Adipocyte (in vitro differentiated cells): ENCODE measurements at regions not wholly inside any gene's neighbourhood (a gene's known extent, or its start where the extent isn't known, plus 50 kb on each side); places are given as distances from the start of the nearest gene placed in this dataset.

Experiments
- DNase-seq: peaks from one replicate; pipeline ENCODE4 v3.0.0-alpha.2; 2015; ENCODE audit warnings: low read depth
- H3K27me3 ChIP-seq: replicated peaks from 2 replicates; pipeline ENCODE4 v1.7.0; 2013; ENCODE audit warnings: mild to moderate bottlenecking, low read length, moderate library complexity; ENCODE audit not compliant: control insufficient read depth, insufficient read depth
- H3K36me3 ChIP-seq: 2 replicates; pipeline ENCODE4 v1.7.0; 2013; ENCODE audit warnings: low read length, mild to moderate bottlenecking, moderate library complexity; ENCODE audit not compliant: control insufficient read depth, insufficient read depth, severe bottlenecking
- H3K4me1 ChIP-seq: 2 replicates; pipeline ENCODE4 v1.7.0; 2013; ENCODE audit warnings: mild to moderate bottlenecking, low read length, moderate library complexity; ENCODE audit not compliant: control insufficient read depth, insufficient read depth
- H3K4me3 ChIP-seq: 2 replicates; pipeline ENCODE4 v1.7.0; 2013; ENCODE audit warnings: mild to moderate bottlenecking, low read length, moderate library complexity
- H3K9ac ChIP-seq: 2 replicates; pipeline ENCODE4 v1.7.0; 2013; ENCODE audit warnings: mild to moderate bottlenecking, low read length, moderate library complexity
- H3K9me3 ChIP-seq: 2 replicates; pipeline ENCODE4 v1.7.0; 2013; ENCODE audit warnings: mild to moderate bottlenecking, low read length, moderate library complexity; ENCODE audit not compliant: control insufficient read depth

DNA sequence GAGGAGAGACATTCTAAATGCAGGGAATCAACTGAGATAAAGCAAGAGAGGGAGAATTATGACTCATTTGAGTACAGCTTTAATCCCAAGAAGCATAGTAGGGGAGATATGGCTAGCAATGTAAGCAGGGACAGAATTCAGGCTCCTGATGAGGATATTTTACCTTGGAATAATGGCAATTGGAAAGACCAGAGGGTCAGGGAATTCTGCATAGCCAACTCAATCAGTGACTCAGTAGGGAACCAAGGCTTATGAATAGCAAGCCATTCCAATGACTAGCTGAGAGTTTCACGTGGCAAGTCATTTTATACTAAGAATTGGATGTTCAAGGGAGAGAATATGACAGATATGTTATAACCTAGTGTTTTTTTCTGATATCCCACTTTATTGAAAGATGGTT is 563.8 kb upstream of the NETO1 start:
- no peaks in the 10 kb centered on the region for H3K36me3 ChIP-seq
- H3K4me1 ChIP-seq, result no peaks in the 10 kb centered on the region
- H3K9ac ChIP-seq, result no peak overlapping the region
- H3K4me3 ChIP-seq, result no peak overlapping the region
- H3K27me3 ChIP-seq, result no peaks in the 10 kb centered on the region
- peaks cover 8% of the 10 kb centered on the region for H3K9me3 ChIP-seq
- no peak for DNase-seq

DNA sequence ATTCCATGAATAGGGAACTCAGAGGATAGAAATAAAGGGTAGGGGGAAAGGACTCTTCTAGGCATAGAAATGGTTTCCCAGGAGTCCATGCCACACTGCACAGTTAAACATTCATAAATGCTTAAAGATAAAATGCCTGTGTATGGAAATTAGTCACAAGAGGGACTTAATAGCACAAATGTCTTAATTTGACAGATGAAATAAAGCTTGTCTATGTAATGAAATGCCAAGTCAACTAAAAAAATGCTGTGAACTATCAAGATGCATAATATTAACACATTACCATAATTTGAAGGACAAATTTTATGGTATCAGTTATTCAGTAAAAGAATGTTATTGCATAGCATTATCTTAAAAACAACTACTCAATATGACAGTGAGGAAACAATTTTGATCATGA is 553.2 kb upstream of the NETO1 start:
- Histone ChIP-seq H3K27me3 (no peaks in the 10 kb centered on the region), H3K36me3 (no peaks in the 10 kb centered on the region), H3K9me3 (no peaks in the 10 kb centered on the region), H3K4me1 (no peaks in the 10 kb centered on the region), H3K9ac (no peak overlapping the region), H3K4me3 (no peak overlapping the region)
- no peak for DNase-seq

DNA sequence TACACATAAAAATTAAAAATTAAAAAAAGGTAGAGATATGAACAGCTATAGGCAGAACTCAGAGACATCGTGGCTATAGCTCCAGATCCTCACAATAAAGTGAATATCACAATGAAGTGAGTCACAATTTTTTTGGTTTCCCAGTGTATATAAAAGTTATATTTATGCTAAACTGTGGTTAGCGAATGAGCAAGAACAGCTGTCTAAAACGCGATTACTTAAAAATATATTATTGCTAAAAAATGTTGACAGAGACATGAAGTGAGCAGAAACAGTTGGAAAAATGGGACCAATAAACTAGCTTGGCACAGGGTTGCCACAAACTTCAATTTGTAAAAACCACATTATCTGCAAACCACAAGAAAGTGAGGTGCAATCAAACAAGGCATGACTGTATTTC is 551.7 kb upstream of the NETO1 start:
- no peak for DNase-seq
- H3K4me1 ChIP-seq, result no peaks in the 10 kb centered on the region

DNA sequence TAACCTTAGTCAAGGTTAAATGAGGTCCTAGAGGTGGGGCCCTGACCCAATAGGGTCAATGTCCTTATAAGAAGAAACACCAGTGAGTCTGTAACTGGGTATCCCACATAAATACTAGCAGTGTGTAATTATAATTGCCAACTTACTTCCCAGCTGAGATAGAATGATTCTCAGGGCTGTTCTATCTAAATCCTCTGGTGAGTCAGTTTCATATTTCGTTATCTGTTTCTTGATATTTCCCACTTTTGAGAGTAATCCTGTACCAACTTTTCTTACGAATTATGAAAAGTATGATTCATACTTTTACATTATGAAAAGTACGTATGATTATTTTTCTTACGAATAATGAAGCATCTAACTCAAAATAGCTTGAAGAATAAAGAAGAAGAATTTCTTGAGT is 546.8 kb upstream of the NETO1 start:
- DNase-seq, result no peak
- Histone ChIP-seq H3K9ac (no peak overlapping the region), H3K4me1 (no peaks in the 10 kb centered on the region), H3K27me3 (no peaks in the 10 kb centered on the region), H3K36me3 (no peaks in the 10 kb centered on the region), H3K4me3 (no peak overlapping the region), H3K9me3 (no peaks in the 10 kb centered on the region)

More for the DNA sequence above, 551.7 kb upstream of the NETO1 start:
- H3K4me3 ChIP-seq, result no peak overlapping the region
- no peaks in the 10 kb centered on the region for H3K9me3 ChIP-seq
- H3K27me3 ChIP-seq, result no peaks in the 10 kb centered on the region
- H3K36me3 ChIP-seq, result no peaks in the 10 kb centered on the region
- H3K9ac ChIP-seq, result no peak overlapping the region

DNA sequence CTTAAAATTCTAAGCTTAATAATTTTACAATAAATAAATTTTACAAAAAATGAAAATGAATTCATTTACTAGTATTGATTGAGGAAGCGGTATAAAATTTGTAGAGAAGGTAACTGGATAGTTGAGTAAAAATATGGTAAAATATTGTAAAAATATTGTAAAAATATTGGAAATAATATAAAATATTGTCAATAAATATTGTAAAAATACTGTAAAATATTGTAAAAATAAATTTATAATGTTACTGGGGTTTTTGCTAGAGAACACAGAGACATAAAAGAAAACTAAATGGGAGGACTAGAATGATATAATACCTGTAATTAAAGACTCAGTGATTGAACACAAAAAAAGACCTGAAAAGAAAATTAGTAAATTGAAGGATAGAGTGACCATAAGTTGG is 546.3 kb upstream of the NETO1 start:
- no peaks in the 10 kb centered on the region for H3K36me3 ChIP-seq
- no peaks in the 10 kb centered on the region for H3K9me3 ChIP-seq
- H3K9ac ChIP-seq, result no peak overlapping the region
- H3K27me3 ChIP-seq, result no peaks in the 10 kb centered on the region
- DNase-seq, result no peak
- no peaks in the 10 kb centered on the region for H3K4me1 ChIP-seq
- H3K4me3 ChIP-seq, result no peak overlapping the region

DNA sequence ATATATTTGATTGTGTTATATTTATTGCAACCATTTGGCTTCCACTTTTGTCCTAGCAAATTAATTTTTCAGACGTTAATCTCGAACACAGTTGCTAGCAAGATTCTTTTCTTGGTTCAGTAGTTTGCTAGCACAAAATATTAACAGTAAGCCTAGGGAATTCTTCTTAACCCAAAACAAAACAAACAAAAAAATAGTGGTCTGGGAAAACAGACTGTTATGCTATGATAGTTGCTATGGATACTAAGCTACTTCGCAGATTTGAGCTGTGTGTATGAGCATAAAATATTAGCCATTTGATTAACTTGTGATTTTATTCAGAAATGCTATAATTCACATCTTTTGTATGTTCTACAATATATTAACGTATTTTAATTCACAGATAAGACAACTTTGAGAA is 541.5 kb upstream of the NETO1 start:
- Histone ChIP-seq H3K4me1 (no peaks in the 10 kb centered on the region), H3K27me3 (no peaks in the 10 kb centered on the region), H3K9me3 (no peaks in the 10 kb centered on the region), H3K36me3 (no peaks in the 10 kb centered on the region), H3K9ac (no peak overlapping the region), H3K4me3 (no peak overlapping the region)
- DNase-seq, result peak; percentile 16

DNA sequence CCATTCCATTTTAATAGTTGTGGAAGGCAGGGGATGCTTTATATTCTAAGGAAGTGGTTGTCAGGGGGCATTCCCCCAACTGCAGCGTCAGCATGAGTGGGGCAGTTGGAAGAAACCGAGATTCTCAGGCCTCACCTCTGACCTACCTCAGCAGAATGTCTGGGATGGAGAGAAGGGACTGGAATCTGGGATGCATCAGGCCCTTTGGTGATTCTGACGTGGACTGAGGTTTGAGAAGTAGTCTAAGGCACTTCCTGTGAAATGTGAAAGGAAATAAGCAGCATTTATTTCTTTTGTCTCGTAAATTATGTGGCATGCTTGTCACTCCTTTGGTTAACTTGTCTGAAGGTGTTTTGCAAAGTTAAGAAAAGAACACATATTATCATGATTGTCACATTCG is 540.7 kb upstream of the NETO1 start:
- Histone ChIP-seq H3K9ac (no peak overlapping the region), H3K36me3 (no peaks in the 10 kb centered on the region), H3K4me1 (no peaks in the 10 kb centered on the region), H3K4me3 (no peak overlapping the region), H3K27me3 (no peaks in the 10 kb centered on the region), H3K9me3 (no peaks in the 10 kb centered on the region)
- no peak for DNase-seq

DNA sequence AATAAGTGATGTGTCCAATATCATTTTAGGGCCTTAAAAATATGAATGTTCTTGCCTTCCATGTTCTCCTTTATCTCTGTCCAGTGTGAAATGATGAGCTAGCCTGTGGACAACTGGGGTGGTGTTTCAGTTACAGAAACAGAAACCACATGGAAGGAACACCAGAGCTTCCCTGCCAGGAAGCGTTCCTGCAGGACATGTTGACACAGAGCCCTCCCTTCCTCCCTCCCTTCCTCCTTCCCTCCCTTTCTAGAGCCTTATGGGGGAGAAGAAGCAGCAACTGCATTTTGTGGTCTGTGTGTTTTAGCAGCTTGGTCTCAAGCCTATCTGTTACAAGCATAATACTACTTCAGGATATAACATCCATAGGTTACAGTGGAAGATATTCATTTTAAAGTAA is 539.7 kb upstream of the NETO1 start:
- no peaks in the 10 kb centered on the region for H3K27me3 ChIP-seq
- H3K4me1 ChIP-seq, result no peaks in the 10 kb centered on the region
- no peaks in the 10 kb centered on the region for H3K9me3 ChIP-seq
- no peaks in the 10 kb centered on the region for H3K36me3 ChIP-seq
- no peak overlapping the region for H3K9ac ChIP-seq
- H3K4me3 ChIP-seq, result no peak overlapping the region
- peak; percentile 33 for DNase-seq

DNA sequence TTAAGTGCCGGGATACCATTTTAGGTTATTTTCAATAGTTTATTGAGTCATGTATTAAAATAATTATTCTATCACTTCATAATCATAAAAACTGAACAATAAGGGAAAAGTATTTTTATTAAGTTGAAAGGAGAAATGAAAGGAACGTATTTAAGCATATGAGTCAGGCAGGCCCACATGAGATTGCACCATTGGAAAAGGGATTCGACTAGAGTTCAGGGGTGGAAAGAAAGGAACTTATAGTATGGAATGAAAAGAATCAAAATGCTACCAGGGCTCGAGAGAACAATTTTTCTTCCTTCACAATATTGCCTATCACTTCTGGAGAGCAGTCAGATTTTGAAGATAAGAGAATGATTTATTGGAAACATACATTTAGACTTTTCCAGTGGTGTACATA is 516.5 kb upstream of the NETO1 start:
- no peaks in the 10 kb centered on the region for H3K4me1 ChIP-seq
- no peaks in the 10 kb centered on the region for H3K36me3 ChIP-seq
- no peaks in the 10 kb centered on the region for H3K27me3 ChIP-seq
- H3K9ac ChIP-seq, result no peak overlapping the region
- H3K9me3 ChIP-seq, result no peaks in the 10 kb centered on the region
- DNase-seq, result no peak
- H3K4me3 ChIP-seq, result no peak overlapping the region

DNA sequence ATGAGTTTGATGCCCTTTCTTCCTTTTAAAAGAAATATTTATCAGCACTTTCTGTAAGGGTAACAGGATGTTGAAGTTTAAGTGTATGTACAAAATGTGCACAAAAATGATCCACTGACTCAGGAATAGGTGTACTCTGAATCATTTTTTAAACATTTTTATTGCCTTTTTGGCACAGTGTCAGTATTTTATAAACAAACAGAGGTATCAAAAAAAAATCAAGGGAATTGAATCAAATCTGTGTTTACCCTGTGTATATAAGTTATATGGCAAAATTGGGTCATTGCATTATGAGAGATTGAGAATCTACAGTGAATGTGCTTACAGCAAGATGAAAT is 513.9 kb upstream of the NETO1 start:
- Histone ChIP-seq H3K9ac (no peak overlapping the region), H3K9me3 (no peaks in the 10 kb centered on the region), H3K4me1 (no peaks in the 10 kb centered on the region), H3K4me3 (no peak overlapping the region), H3K27me3 (no peaks in the 10 kb centered on the region), H3K36me3 (no peaks in the 10 kb centered on the region)
- no peak for DNase-seq

DNA sequence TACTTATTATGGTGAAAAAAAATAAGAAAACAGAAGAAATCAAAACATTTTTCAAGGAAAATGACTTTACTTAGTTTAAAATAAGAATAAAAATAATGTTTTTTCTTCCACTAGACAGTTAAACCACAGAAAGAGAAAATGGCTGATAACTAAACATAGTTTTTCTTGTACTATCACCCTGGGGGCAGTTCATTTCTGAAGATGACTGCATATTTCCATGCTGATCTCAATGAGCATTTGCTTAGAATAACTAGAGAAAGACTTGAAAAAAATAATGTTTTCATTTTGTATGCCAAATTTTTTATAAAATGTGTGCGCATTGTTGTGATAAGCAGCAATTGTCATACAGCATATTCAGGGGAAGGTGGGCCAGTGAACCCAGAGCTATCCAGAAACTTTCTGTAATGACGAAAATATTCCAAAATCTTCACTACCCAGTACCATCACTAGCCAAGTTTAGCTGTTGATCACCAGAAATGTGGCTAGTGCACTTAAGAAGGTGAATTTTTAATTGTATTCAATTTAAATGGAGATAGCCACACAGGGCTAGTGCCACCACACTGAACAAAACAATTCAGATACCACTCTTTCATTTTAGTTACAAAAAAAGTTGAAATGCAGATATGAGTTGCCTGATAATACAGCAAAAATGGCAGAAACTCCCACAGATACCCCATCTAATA is 513.4 kb upstream of the NETO1 start:
- Histone ChIP-seq H3K27me3 (no peaks in the 10 kb centered on the region), H3K4me1 (no peaks in the 10 kb centered on the region), H3K9ac (no peak overlapping the region), H3K9me3 (no peaks in the 10 kb centered on the region), H3K36me3 (no peaks in the 10 kb centered on the region), H3K4me3 (no peak overlapping the region)
- peak; percentile 42 for DNase-seq

DNA sequence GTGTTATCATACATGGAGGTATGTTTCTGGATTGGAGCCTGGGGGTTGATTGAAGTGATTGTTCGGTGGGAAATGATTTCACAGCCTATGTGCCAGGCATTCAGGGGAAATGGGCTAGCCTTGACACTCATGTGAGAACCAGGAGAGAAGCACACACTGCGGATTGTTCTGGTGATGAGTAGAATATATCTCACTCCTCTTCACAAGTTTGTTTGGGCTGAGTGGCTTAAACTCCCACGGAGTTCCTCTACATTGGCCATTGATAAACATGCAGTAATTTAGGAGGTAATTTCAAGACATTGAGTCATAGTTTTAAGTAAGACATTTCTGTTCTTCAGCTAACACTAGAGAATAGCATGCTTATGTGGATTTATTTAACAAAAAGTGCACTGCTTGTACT is 498.9 kb upstream of the NETO1 start:
- no peaks in the 10 kb centered on the region for H3K27me3 ChIP-seq
- no peaks in the 10 kb centered on the region for H3K36me3 ChIP-seq
- H3K9me3 ChIP-seq, result no peaks in the 10 kb centered on the region
- H3K9ac ChIP-seq, result no peak overlapping the region
- H3K4me1 ChIP-seq, result no peaks in the 10 kb centered on the region
- H3K4me3 ChIP-seq, result no peak overlapping the region
- DNase-seq, result peak; percentile 25
